ENCODE measurements at regions not wholly inside any gene's neighbourhood (a gene's known extent, or its start where the extent isn't known, plus 50 kb on each side); places are given as distances from the start of the nearest gene placed in this dataset.

DNA sequence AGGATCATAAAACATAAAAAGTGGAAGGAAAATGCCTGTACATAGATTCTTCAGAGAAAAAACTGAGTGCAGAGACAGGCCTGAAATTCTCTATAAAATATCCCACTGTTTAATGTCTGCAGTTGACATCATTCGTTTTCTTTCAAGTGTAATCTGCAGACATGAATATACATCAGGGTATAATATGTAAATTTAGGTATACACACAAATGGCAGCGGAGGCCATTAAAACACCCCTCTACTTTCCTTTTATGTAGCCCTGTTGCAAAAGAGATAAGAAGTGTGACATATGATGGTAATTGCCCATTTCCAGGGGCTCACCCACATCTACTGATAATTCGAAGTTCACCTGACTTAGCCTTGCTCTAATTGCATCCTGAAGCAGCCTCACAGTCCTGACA lies 164.3 kb downstream of the SLC24A2 start:
- TF ChIP-seq FOXJ3 (CRISPR knock-in tag; IDR thresholded peaks at IDR 0.05; ENCODE audit: borderline replicate concordance), result no peak
- TF ChIP-seq CTCF (IDR thresholded peaks at IDR 0.05), result no peak
- TF ChIP-seq PREB (CRISPR knock-in tag; IDR thresholded peaks at IDR 0.05; ENCODE audit: borderline replicate concordance), result no peak
- TF ChIP-seq SP1 (CRISPR knock-in tag; conservative IDR thresholded peaks at IDR 0.05), result no peak
- TF ChIP-seq MYBL2 (CRISPR knock-in tag; IDR thresholded peaks at IDR 0.05), result no peak
- no peak for TF ChIP-seq NFYB (CRISPR knock-in tag; conservative IDR thresholded peaks at IDR 0.05; ENCODE audit: low read depth)
- no peak for TF ChIP-seq HMGA2 (CRISPR knock-in tag; IDR thresholded peaks at IDR 0.05)

Data from WTC11 (cell line).